ENCODE measurements at regions not wholly inside any gene's neighbourhood (a gene's known extent, or its start where the extent isn't known, plus 50 kb on each side); places are given as distances from the start of the nearest gene placed in this dataset.

DNA sequence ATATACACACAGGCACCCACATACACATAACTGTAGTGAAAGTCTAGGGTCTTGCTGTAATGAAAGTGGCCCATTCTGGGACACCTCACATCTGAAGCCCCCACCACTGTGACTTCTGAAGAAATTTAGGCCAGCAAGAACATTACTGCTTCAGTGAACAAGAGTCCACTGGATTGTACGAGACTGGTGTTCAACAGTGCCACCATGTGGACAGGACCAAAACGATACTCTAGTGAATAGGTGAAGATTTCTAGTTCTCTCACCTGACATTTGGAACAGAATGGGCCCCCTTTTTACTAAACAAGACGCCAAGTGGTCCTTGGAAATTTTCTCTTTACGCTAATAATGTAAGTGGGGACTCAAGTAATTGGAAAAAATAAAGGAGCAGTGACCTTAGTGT is 156.9 kb downstream of the MAFB start:
- H3K27me3 ChIP-seq = peaks cover 0 to 7% (median 0%) of the 10 kb centered on the region in 7 donors
- no peaks in the 10 kb centered on the region for H3K36me3 ChIP-seq
- TF ChIP-seq, protein P1, sequence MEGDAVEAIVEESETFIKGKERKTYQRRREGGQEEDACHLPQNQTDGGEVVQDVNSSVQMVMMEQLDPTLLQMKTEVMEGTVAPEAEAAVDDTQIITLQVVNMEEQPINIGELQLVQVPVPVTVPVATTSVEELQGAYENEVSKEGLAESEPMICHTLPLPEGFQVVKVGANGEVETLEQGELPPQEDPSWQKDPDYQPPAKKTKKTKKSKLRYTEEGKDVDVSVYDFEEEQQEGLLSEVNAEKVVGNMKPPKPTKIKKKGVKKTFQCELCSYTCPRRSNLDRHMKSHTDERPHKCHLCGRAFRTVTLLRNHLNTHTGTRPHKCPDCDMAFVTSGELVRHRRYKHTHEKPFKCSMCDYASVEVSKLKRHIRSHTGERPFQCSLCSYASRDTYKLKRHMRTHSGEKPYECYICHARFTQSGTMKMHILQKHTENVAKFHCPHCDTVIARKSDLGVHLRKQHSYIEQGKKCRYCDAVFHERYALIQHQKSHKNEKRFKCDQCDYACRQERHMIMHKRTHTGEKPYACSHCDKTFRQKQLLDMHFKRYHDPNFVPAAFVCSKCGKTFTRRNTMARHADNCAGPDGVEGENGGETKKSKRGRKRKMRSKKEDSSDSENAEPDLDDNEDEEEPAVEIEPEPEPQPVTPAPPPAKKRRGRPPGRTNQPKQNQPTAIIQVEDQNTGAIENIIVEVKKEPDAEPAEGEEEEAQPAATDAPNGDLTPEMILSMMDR (IDR thresholded peaks at IDR 0.05) = peak in 3 of 9 donors; percentile 13 to 22 (median 14)
- no peak for ATAC-seq
- H3K9me3 ChIP-seq = peaks cover 0 to 35% (median 18%) of the 10 kb centered on the region in 11 donors
- no peak for DNase-seq
- intact Hi-C loops (cut with DNase I) = no loop called here
- no peak overlapping the region for H3K4me3 ChIP-seq
- H3K27ac ChIP-seq = no peak overlapping the region
- no peaks in the 10 kb centered on the region for H3K4me1 ChIP-seq
- 62 to 67% methylated on average over 4 of the region's 4 CpGs for WGBS, 2 donors

DNA sequence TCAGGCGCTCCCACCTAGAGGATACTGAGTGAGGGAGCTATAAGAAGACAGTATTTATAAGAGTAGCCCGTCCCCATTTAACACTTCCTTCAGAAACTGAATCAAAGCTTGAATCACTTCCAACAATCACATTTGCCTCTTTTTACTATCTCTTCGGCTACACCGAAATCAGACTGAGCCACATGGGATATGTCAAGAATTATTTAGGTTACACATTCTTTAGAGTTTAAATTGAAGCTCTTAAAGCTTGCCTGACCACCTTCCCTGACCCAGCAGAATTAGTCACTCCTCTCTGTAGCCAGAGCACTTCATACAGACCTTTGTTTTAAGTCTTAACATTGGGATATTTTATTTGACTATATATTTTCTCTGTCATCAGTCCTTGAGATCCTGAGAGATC is 163.7 kb downstream of the MAFB start:
- intact Hi-C loops (cut with DNase I) = no loop called here
- H3K27me3 ChIP-seq = peaks cover 0 to 6% (median 0%) of the 10 kb centered on the region in 7 donors
- no peak for ATAC-seq
- TF ChIP-seq, protein P1 (IDR thresholded peaks at IDR 0.05) = no peak
- H3K27ac ChIP-seq = no peak overlapping the region
- DNase-seq = no peak
- no peaks in the 10 kb centered on the region for H3K36me3 ChIP-seq
- 54 to 56% methylated on average over 4 of the region's 4 CpGs for WGBS, 2 donors
- peaks cover 0 to 23% (median 5%) of the 10 kb centered on the region in 11 donors for H3K9me3 ChIP-seq
- no peak overlapping the region for H3K4me3 ChIP-seq
- H3K4me1 ChIP-seq = peaks cover 0 to 3% (median 0%) of the 10 kb centered on the region in 9 donors

- H3K36me3 ChIP-seq = no peaks in the 10 kb centered on the region
- WGBS, 2 donors = 88 to 89% methylated on average over 2 of the region's 2 CpGs
- H3K27ac ChIP-seq = no peak overlapping the region
- ATAC-seq = no peak
- TF ChIP-seq, protein P1 (IDR thresholded peaks at IDR 0.05) = no peak
- DNase-seq = no peak
- no peak overlapping the region for H3K4me3 ChIP-seq
- H3K9me3 ChIP-seq = peaks cover 0 to 17% (median 5%) of the 10 kb centered on the region in 11 donors
- H3K4me1 ChIP-seq = peaks cover 0 to 3% (median 0%) of the 10 kb centered on the region in 9 donors
- intact Hi-C loops (cut with DNase I) = no loop called here
- peaks cover 0 to 6% (median 0%) of the 10 kb centered on the region in 7 donors for H3K27me3 ChIP-seq
These were observed 165.0 kb downstream of the MAFB start for GRCh38 chr20:40524071-40524470.

- TF ChIP-seq, protein P1 (IDR thresholded peaks at IDR 0.05) = no peak
- peaks cover 0 to 3% (median 0%) of the 10 kb centered on the region in 9 donors for H3K4me1 ChIP-seq
- WGBS, 2 donors = 80 to 89% methylated on average over 1 of the region's 1 CpG
- no peaks in the 10 kb centered on the region for H3K36me3 ChIP-seq
- intact Hi-C loops (cut with DNase I) = no loop called here
- DNase-seq = no peak
- no peak overlapping the region for H3K4me3 ChIP-seq
- H3K9me3 ChIP-seq = peaks cover 0 to 17% (median 5%) of the 10 kb centered on the region in 11 donors
- no peak for ATAC-seq
- peaks cover 0 to 5% (median 0%) of the 10 kb centered on the region in 7 donors for H3K27me3 ChIP-seq
- H3K27ac ChIP-seq = no peak overlapping the region
These were observed 166.6 kb downstream of the MAFB start for GRCh38 chr20:40522405-40522804.
